ENCODE measurements at regions not wholly inside any gene's neighbourhood (a gene's known extent, or its start where the extent isn't known, plus 50 kb on each side); places are given as distances from the start of the nearest gene placed in this dataset.

- no peak overlapping the region for H3K4me3 ChIP-seq (ENCODE audit: low read depth, low read length)
- in situ Hi-C loops (cut with HindIII; ENCODE audit: low sequenced_read_pairs): no loop called here
- DNase-seq (ENCODE audit: low read depth): no peak
- TF ChIP-seq CTCF (IDR thresholded peaks at IDR 0.05; ENCODE audit: low read depth, low read length, missing control alignments): no peak
These were observed 164.5 kb downstream of the NHLRC3 start for GRCh38 chr13:39202746-39203145.

- in situ Hi-C loops (cut with HindIII; ENCODE audit: low sequenced_read_pairs): no loop called here
- DNase-seq (ENCODE audit: low read depth): no peak
- no peak for TF ChIP-seq CTCF (IDR thresholded peaks at IDR 0.05; ENCODE audit: low read depth, low read length, missing control alignments)
These were observed 170.4 kb downstream of the NHLRC3 start for GRCh38 chr13:39208636-39209035.

GRCh38 chr13:39209731-39210531, 171.7 kb downstream of the NHLRC3 start:
- in situ Hi-C loops (cut with HindIII; ENCODE audit: low sequenced_read_pairs): no loop called here
- no peak overlapping the region for H3K4me3 ChIP-seq (ENCODE audit: low read depth, low read length)
- no peak for TF ChIP-seq CTCF (IDR thresholded peaks at IDR 0.05; ENCODE audit: low read depth, low read length, missing control alignments)
- no peak for DNase-seq (ENCODE audit: low read depth)

More at GRCh38 chr13:39208636-39209035, 170.4 kb downstream of the NHLRC3 start:
- H3K4me3 ChIP-seq (ENCODE audit: low read depth, low read length): no peak overlapping the region

GRCh38 chr13:39210961-39211534, 172.8 kb downstream of the NHLRC3 start:
- no peak overlapping the region for H3K4me3 ChIP-seq (ENCODE audit: low read depth, low read length)
- in situ Hi-C loops (cut with HindIII; ENCODE audit: low sequenced_read_pairs): no loop called here
- DNase-seq (ENCODE audit: low read depth): no peak
- TF ChIP-seq CTCF (IDR thresholded peaks at IDR 0.05; ENCODE audit: low read depth, low read length, missing control alignments): no peak

DNA sequence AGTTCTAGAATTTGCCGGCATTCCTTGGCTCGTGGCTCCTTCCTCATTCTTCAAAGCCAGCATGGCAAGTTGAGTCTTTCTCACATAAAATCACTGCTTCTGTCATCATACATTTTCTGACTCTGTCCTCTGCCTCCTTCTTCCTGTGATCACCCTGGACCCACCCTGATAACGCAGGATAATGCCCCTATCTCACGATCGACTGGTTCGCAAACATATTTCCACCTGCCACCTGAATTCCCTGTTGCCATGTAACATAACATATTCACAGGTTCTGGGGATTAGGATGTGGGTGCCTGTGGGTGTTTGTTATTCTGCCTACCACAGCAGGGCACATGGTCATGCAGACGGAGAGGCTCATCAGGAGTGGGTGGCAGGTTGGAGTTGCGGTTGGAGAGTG, 177.7 kb downstream of the NHLRC3 start:
- no peak for TF ChIP-seq CTCF (IDR thresholded peaks at IDR 0.05; ENCODE audit: low read depth, low read length, missing control alignments)
- DNase-seq (ENCODE audit: low read depth): no peak
- in situ Hi-C loops (cut with HindIII; ENCODE audit: low sequenced_read_pairs): no loop called here
- H3K4me3 ChIP-seq (ENCODE audit: low read depth, low read length): no peak overlapping the region

DNA sequence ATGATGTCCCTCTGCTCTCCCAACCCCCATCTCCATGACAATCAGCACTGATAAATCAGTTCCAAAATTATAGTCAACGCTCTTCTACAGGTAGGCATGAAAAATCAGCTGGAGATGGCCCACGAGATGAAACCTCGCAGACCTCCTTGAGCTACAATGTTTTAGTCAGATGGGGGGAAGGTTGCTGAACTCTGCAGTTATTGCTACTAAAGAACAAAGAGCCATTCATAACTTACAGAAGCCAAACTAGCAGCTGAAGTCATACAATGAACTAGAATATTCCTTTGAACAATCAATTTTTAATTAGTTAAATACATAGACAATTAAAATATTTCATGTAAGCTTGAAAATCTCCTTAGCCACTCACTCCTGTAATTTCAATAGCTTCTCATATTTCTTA, 179.2 kb downstream of the NHLRC3 start:
- no peak overlapping the region for H3K4me3 ChIP-seq (ENCODE audit: low read depth, low read length)
- no peak for TF ChIP-seq CTCF (IDR thresholded peaks at IDR 0.05; ENCODE audit: low read depth, low read length, missing control alignments)
- in situ Hi-C loops (cut with HindIII; ENCODE audit: low sequenced_read_pairs): no loop called here
- no peak for DNase-seq (ENCODE audit: low read depth)
